Mesendoderm (in vitro differentiated cells): ENCODE measurements at regions not wholly inside any gene's neighbourhood (a gene's known extent, or its start where the extent isn't known, plus 50 kb on each side); places are given as distances from the start of the nearest gene placed in this dataset.
A peak's percentile ranks its signal among the peaks of the same experiment; 100 is the strongest.

ENCODE experiments used
- DNase-seq: peaks from one replicate; pipeline ENCODE4 v3.0.0; 2013
- H2AK5ac ChIP-seq: 2 replicates; pipeline ENCODE4 v1.6.1; 2013; ENCODE audit warnings: low read length, inconsistent platforms
- H2BK120ac ChIP-seq: 2 replicates; pipeline ENCODE4 v1.6.1; 2013; ENCODE audit warnings: low read depth, mild to moderate bottlenecking, low read length, moderate library complexity, mixed read lengths
- H2BK15ac ChIP-seq: replicated peaks from 2 replicates; pipeline ENCODE4 v1.6.1; 2013; ENCODE audit warnings: low read depth, mild to moderate bottlenecking, moderate library complexity
- H2BK5ac ChIP-seq: 2 replicates; pipeline ENCODE4 v1.6.1; 2013; ENCODE audit warnings: low read length, inconsistent platforms
- H3K18ac ChIP-seq: 2 replicates; pipeline ENCODE4 v1.6.1; 2013; ENCODE audit warnings: mild to moderate bottlenecking, low read length, mixed read lengths
- H3K23ac ChIP-seq: one replicate; pipeline ENCODE4 v1.6.1; 2013; ENCODE audit warnings: low read length
- H3K27ac ChIP-seq: 2 replicates; pipeline ENCODE4 v1.5.1; 2013; ENCODE audit warnings: low read depth, mild to moderate bottlenecking, inconsistent platforms, low read length, moderate library complexity
- H3K27me3 ChIP-seq: 2 replicates; pipeline ENCODE4 v1.6.1; 2013; ENCODE audit warnings: low read length, control low read depth, mild to moderate bottlenecking, inconsistent platforms; ENCODE audit not compliant: insufficient read depth, poor library complexity
- H3K36me3 ChIP-seq: 2 replicates; pipeline ENCODE4 v1.6.1; 2013; ENCODE audit warnings: low read length, inconsistent platforms; ENCODE audit not compliant: control insufficient read depth, insufficient read depth
- H3K4ac ChIP-seq: one replicate; pipeline ENCODE4 v1.6.1; 2013; ENCODE audit warnings: low read depth, mild to moderate bottlenecking, low read length, moderate library complexity
- H3K4me1 ChIP-seq: 2 replicates; pipeline ENCODE4 v1.6.1; 2013; ENCODE audit warnings: low read depth, low read length, inconsistent platforms; ENCODE audit not compliant: control insufficient read depth
- H3K4me2 ChIP-seq: 2 replicates; pipeline ENCODE4 v1.6.1; 2013; ENCODE audit warnings: low read length
- H3K4me3 ChIP-seq: 2 replicates; pipeline ENCODE4 v1.5.1; 2013; ENCODE audit warnings: mild to moderate bottlenecking, low read length
- H3K56ac ChIP-seq: one replicate; pipeline ENCODE4 v1.6.1; 2013; ENCODE audit warnings: low read length
- H3K79me1 ChIP-seq: 2 replicates; pipeline ENCODE4 v1.6.1; 2013; ENCODE audit warnings: low read length, inconsistent platforms
- H3K79me2 ChIP-seq: 2 replicates; pipeline ENCODE4 v1.6.1; 2013; ENCODE audit warnings: mild to moderate bottlenecking, low read length; ENCODE audit not compliant: control insufficient read depth, insufficient read depth
- H3K9ac ChIP-seq: 2 replicates; pipeline ENCODE4 v1.6.1; 2013; ENCODE audit warnings: low read length, inconsistent platforms
- H4K5ac ChIP-seq: one replicate; pipeline ENCODE4 v1.6.1; 2013; ENCODE audit warnings: low read length
- H4K8ac ChIP-seq: one replicate; pipeline ENCODE4 v1.6.1; 2013; ENCODE audit warnings: low read depth, mild to moderate bottlenecking, control low read depth, low read length, moderate library complexity
- WGBS: extraction: QIAGEN DNeasy Blood & Tissue Kit; methylation state at CpG from one replicate; pipeline ENCODE4 v1.1.7; 2013; ENCODE audit warnings: low lambda C conversion rate, missing lambda C conversion rate; ENCODE audit not compliant: insufficient coverage; ENCODE audit errors: extremely low coverage; 5-methylcytosine and 5-hydroxymethylcytosine counted together

- 100% methylated on average over 1 of the region's 3 CpGs for WGBS
- H3K4me3 ChIP-seq = no peak overlapping the region
These were observed 56.7 kb upstream of the LMCD1 start for GRCh38 chr3:8444883-8445282.

GRCh38 chr3:8445861-8446260 lies 55.8 kb upstream of the LMCD1 start:
- no peak for DNase-seq
- no peak overlapping the region for H3K18ac ChIP-seq
- no peak overlapping the region for H3K9ac ChIP-seq

More at GRCh38 chr3:8444883-8445282, 56.7 kb upstream of the LMCD1 start:
- peaks cover 2% of the 10 kb centered on the region for H3K4me1 ChIP-seq
- H3K79me2 ChIP-seq = no peaks in the 10 kb centered on the region
- H4K8ac ChIP-seq = no peak overlapping the region
- no peak overlapping the region for H3K27ac ChIP-seq
- no peaks in the 10 kb centered on the region for H3K36me3 ChIP-seq
- no peak overlapping the region for H2BK15ac ChIP-seq
- H3K56ac ChIP-seq = no peak overlapping the region
- no peak overlapping the region for H3K18ac ChIP-seq
- no peak overlapping the region for H2BK5ac ChIP-seq
- DNase-seq = no peak
- no peak overlapping the region for H4K5ac ChIP-seq
- H3K27me3 ChIP-seq = no peaks in the 10 kb centered on the region
- H3K4me2 ChIP-seq = no peak overlapping the region
- no peak overlapping the region for H3K4ac ChIP-seq
- H2AK5ac ChIP-seq = no peak overlapping the region
- no peak overlapping the region for H2BK120ac ChIP-seq
- H3K79me1 ChIP-seq = no peaks in the 10 kb centered on the region
- no peak overlapping the region for H3K9ac ChIP-seq
- no peak overlapping the region for H3K23ac ChIP-seq

GRCh38 chr3:8446845-8447244 lies 54.8 kb upstream of the LMCD1 start:
- DNase-seq = no peak
- no peak overlapping the region for H3K4ac ChIP-seq
- no peak overlapping the region for H3K27ac ChIP-seq
- H2BK5ac ChIP-seq = no peak overlapping the region
- no peak overlapping the region for H3K23ac ChIP-seq
- H3K79me1 ChIP-seq = no peaks in the 10 kb centered on the region
- WGBS = no CpG with 5 or more reads among the region's 2 CpGs
- no peak overlapping the region for H3K18ac ChIP-seq
- no peak overlapping the region for H4K8ac ChIP-seq
- H2AK5ac ChIP-seq = no peak overlapping the region
- no peak overlapping the region for H3K9ac ChIP-seq
- H3K4me2 ChIP-seq = no peak overlapping the region
- no peaks in the 10 kb centered on the region for H3K36me3 ChIP-seq
- H3K27me3 ChIP-seq = no peaks in the 10 kb centered on the region
- H3K4me1 ChIP-seq = peaks cover 2% of the 10 kb centered on the region
- no peak overlapping the region for H2BK15ac ChIP-seq
- H3K56ac ChIP-seq = no peak overlapping the region
- H4K5ac ChIP-seq = no peak overlapping the region
- H3K4me3 ChIP-seq = no peak overlapping the region
- no peaks in the 10 kb centered on the region for H3K79me2 ChIP-seq
- H2BK120ac ChIP-seq = no peak overlapping the region

More at GRCh38 chr3:8445861-8446260, 55.8 kb upstream of the LMCD1 start:
- Histone ChIP-seq H2AK5ac (no peak overlapping the region), H3K23ac (no peak overlapping the region), H2BK5ac (no peak overlapping the region), H3K79me2 (no peaks in the 10 kb centered on the region), H3K4me1 (peaks cover 2% of the 10 kb centered on the region), H3K4me3 (no peak overlapping the region), H2BK15ac (no peak overlapping the region), H2BK120ac (no peak overlapping the region), H3K56ac (no peak overlapping the region), H3K4me2 (no peak overlapping the region), H3K27ac (no peak overlapping the region), H4K8ac (no peak overlapping the region), H4K5ac (no peak overlapping the region), H3K4ac (no peak overlapping the region), H3K79me1 (no peaks in the 10 kb centered on the region), H3K36me3 (no peaks in the 10 kb centered on the region), H3K27me3 (no peaks in the 10 kb centered on the region)
- WGBS = no CpG with 5 or more reads among the region's 2 CpGs

- no peaks in the 10 kb centered on the region for H3K4me1 ChIP-seq
These were observed 51.0 kb upstream of the LMCD1 start for GRCh38 chr3:8450618-8451017.

GRCh38 chr3:8451696-8452095 lies 49.9 kb upstream of the LMCD1 start:
- H3K4me3 ChIP-seq = no peak overlapping the region
- H3K79me2 ChIP-seq = no peaks in the 10 kb centered on the region
- no peak overlapping the region for H3K27ac ChIP-seq
- WGBS = no CpG with 5 or more reads among the region's 4 CpGs
- H3K9ac ChIP-seq = no peak overlapping the region
- H3K79me1 ChIP-seq = no peaks in the 10 kb centered on the region
- H3K4me1 ChIP-seq = no peaks in the 10 kb centered on the region
- no peaks in the 10 kb centered on the region for H3K27me3 ChIP-seq
- no peak overlapping the region for H2BK15ac ChIP-seq
- no peak overlapping the region for H2AK5ac ChIP-seq
- H3K23ac ChIP-seq = no peak overlapping the region
- H3K4me2 ChIP-seq = no peak overlapping the region
- no peak overlapping the region for H2BK5ac ChIP-seq
- DNase-seq = no peak
- no peaks in the 10 kb centered on the region for H3K36me3 ChIP-seq
- H3K18ac ChIP-seq = no peak overlapping the region
- H2BK120ac ChIP-seq = no peak overlapping the region
- H3K4ac ChIP-seq = no peak overlapping the region
- H4K5ac ChIP-seq = no peak overlapping the region
- H3K56ac ChIP-seq = no peak overlapping the region
- H4K8ac ChIP-seq = no peak overlapping the region

More at GRCh38 chr3:8450618-8451017, 51.0 kb upstream of the LMCD1 start:
- no peak overlapping the region for H2BK5ac ChIP-seq
- H3K27ac ChIP-seq = no peak overlapping the region
- no peak overlapping the region for H3K9ac ChIP-seq
- no peak overlapping the region for H3K18ac ChIP-seq
- peak; percentile 48 for DNase-seq
- H3K4me2 ChIP-seq = no peak overlapping the region
- no peaks in the 10 kb centered on the region for H3K79me1 ChIP-seq
- H4K5ac ChIP-seq = no peak overlapping the region
- H3K56ac ChIP-seq = no peak overlapping the region
- H3K4ac ChIP-seq = no peak overlapping the region
- H2AK5ac ChIP-seq = no peak overlapping the region
- H3K36me3 ChIP-seq = no peaks in the 10 kb centered on the region
- no peak overlapping the region for H2BK15ac ChIP-seq
- no peaks in the 10 kb centered on the region for H3K27me3 ChIP-seq
- H3K23ac ChIP-seq = no peak overlapping the region
- no peak overlapping the region for H2BK120ac ChIP-seq
- no peak overlapping the region for H4K8ac ChIP-seq
- no peak overlapping the region for H3K4me3 ChIP-seq
- no peaks in the 10 kb centered on the region for H3K79me2 ChIP-seq
